ENCODE measurements at regions not wholly inside any gene's neighbourhood (a gene's known extent, or its start where the extent isn't known, plus 50 kb on each side); places are given as distances from the start of the nearest gene placed in this dataset.

- TF ChIP-seq ZNF462 (CRISPR knock-in tag; IDR thresholded peaks at IDR 0.05) (no peak), CREB1 (CRISPR knock-in tag; IDR thresholded peaks at IDR 0.05; ENCODE audit: low read depth) (no peak), NANOG (IDR thresholded peaks at IDR 0.05; ENCODE audit: borderline replicate concordance) (no peak), EZH2 (IDR thresholded peaks at IDR 0.05; ENCODE audit: low read depth, unreplicated experiment) (no peak), REST (IDR thresholded peaks at IDR 0.05; ENCODE audit: unreplicated experiment) (no peak), POLR2AphosphoS5 (IDR thresholded peaks at IDR 0.05; ENCODE audit: low read depth) (no peak)
Measured at GRCh38 chr2:239531456-239532241, 130.8 kb upstream of the HDAC4 start (continued).
